Neural cell (in vitro differentiated cells): ENCODE measurements at regions not wholly inside any gene's neighbourhood (a gene's known extent, or its start where the extent isn't known, plus 50 kb on each side); places are given as distances from the start of the nearest gene placed in this dataset.

Experiments used
- H2AFZ ChIP-seq: fragments of 200-600, 300-800 bp; sonication (generic), shearing (Covaris generic); 2 replicates; pipeline ENCODE4 v1.6.0; 2014; ENCODE audit warnings: low read depth, mild to moderate bottlenecking, antibody characterized with exemption, low read length, moderate library complexity
- H3F3A ChIP-seq: fragments of 200-600 bp; shearing (Covaris generic); 2 replicates; pipeline ENCODE4 v1.6.1; 2016; ENCODE audit warnings: mild to moderate bottlenecking, moderate library complexity, mixed read lengths, antibody characterized with exemption, low read length; ENCODE audit not compliant: insufficient read depth, poor library complexity, severe bottlenecking
- H3K27ac ChIP-seq: fragments of 200-600, 300-800 bp; sonication (generic), shearing (Covaris generic); 2 replicates; pipeline ENCODE4 v1.5.1; 2014; ENCODE audit warnings: mild to moderate bottlenecking, low read length, moderate library complexity
- H3K27me3 ChIP-seq: fragments of 300-800, 200-600 bp; sonication (generic), shearing (Covaris generic); 2 replicates; pipeline ENCODE4 v1.6.0; 2014; ENCODE audit warnings: mild to moderate bottlenecking, low read depth, low read length, moderate library complexity; ENCODE audit not compliant: insufficient read depth
- H3K36me3 ChIP-seq: fragments of 300-800, 200-600 bp; sonication (generic), shearing (Covaris generic); 2 replicates; pipeline ENCODE4 v1.5.1; 2014; ENCODE audit warnings: mild to moderate bottlenecking, antibody characterized with exemption, low read length, moderate library complexity; ENCODE audit not compliant: insufficient read depth
- H3K4me2 ChIP-seq: fragments of 300-800, 200-600 bp; sonication (generic), shearing (Covaris generic); 2 replicates; pipeline ENCODE4 v1.6.0; 2014; ENCODE audit warnings: mild to moderate bottlenecking, low read length
- H3K4me3 ChIP-seq: fragments of 300-800, 200-600 bp; sonication (generic), shearing (Covaris generic); 2 replicates; pipeline ENCODE4 v1.5.1; 2014; ENCODE audit warnings: mild to moderate bottlenecking, low read length, moderate library complexity
- H3K79me2 ChIP-seq: fragments of 200-600 bp; shearing (Covaris generic); replicated peaks from 2 replicates; pipeline ENCODE4 v1.6.0; 2014; ENCODE audit warnings: mild to moderate bottlenecking, low read length, moderate library complexity; ENCODE audit not compliant: insufficient read depth
- H3K9ac ChIP-seq: fragments of 300-800, 200-600 bp; sonication (generic), shearing (Covaris generic); 2 replicates; pipeline ENCODE4 v1.6.1; 2016; ENCODE audit warnings: mild to moderate bottlenecking, low read length, mixed read lengths
- H3K9me2 ChIP-seq: fragments of 200-600 bp; shearing (Covaris generic); 2 replicates; pipeline ENCODE4 v1.6.1; 2016; ENCODE audit warnings: mild to moderate bottlenecking, low read length, mixed read lengths; ENCODE audit not compliant: insufficient read depth
- H3K9me3 ChIP-seq: fragments of 200-600, 300-800 bp; sonication (generic), shearing (Covaris generic); 2 replicates; pipeline ENCODE4 v1.6.1; 2016; ENCODE audit warnings: mild to moderate bottlenecking, mixed run types, low read length, moderate library complexity, mixed read lengths
- H4K20me1 ChIP-seq: fragments of 200-600 bp; shearing (Covaris generic); 2 replicates; pipeline ENCODE4 v1.6.1; 2016; ENCODE audit warnings: mild to moderate bottlenecking, mixed run types; ENCODE audit not compliant: insufficient read depth
- CTCF ChIP-seq: fragments of 450-650 bp; IDR thresholded peaks from 2 replicates; pipeline ENCODE4 v1.5.1; 2014; ENCODE audit warnings: antibody characterized with exemption, mild to moderate bottlenecking, moderate library complexity; ENCODE audit not compliant: poor library complexity, severe bottlenecking
- EP300 ChIP-seq: fragments of 450-650 bp; conservative IDR thresholded peaks from 2 replicates; pipeline ENCODE4 v1.6.1; 2014; ENCODE audit warnings: antibody characterized with exemption, mild to moderate bottlenecking, moderate library complexity; ENCODE audit not compliant: poor library complexity, severe bottlenecking
- EZH2 ChIP-seq: fragments of 200-600, 300-800 bp; shearing (Covaris generic), sonication (generic); IDR thresholded peaks from 2 replicates; pipeline ENCODE4 v1.6.1; 2014; ENCODE audit warnings: antibody characterized with exemption, low read length, borderline replicate concordance, mild to moderate bottlenecking; ENCODE audit not compliant: insufficient read depth, poor library complexity, severe bottlenecking
- MXI1 ChIP-seq: fragments of 450-650 bp; conservative IDR thresholded peaks from 2 replicates; pipeline ENCODE4 v1.6.1; 2014; ENCODE audit warnings: antibody characterized with exemption, mild to moderate bottlenecking; ENCODE audit not compliant: poor library complexity, severe bottlenecking
- POLR2AphosphoS5 ChIP-seq: IDR thresholded peaks from 2 replicates; pipeline ENCODE4 v1.6.1; 2012
- RAD21 ChIP-seq: fragments of 450-650 bp; conservative IDR thresholded peaks from 2 replicates; pipeline ENCODE4 v1.6.1; 2014; ENCODE audit warnings: antibody characterized with exemption, mild to moderate bottlenecking, moderate library complexity
- REST ChIP-seq: IDR thresholded peaks from 2 replicates; pipeline ENCODE4 v1.6.1; 2012; ENCODE audit warnings: borderline replicate concordance
- SMC3 ChIP-seq: fragments of 450-650 bp; conservative IDR thresholded peaks from 2 replicates; pipeline ENCODE4 v1.6.1; 2014; ENCODE audit warnings: antibody characterized with exemption, mild to moderate bottlenecking, moderate library complexity; ENCODE audit not compliant: poor library complexity
- TAF1 ChIP-seq: IDR thresholded peaks from 2 replicates; pipeline ENCODE4 v1.6.1; 2012; ENCODE audit warnings: low read depth

- no peak overlapping the region for H3K4me2 ChIP-seq
- H3K27ac ChIP-seq: no peak overlapping the region
- H2AFZ ChIP-seq: no peak overlapping the region
- no peaks in the 10 kb centered on the region for H3K79me2 ChIP-seq
- H3K9me2 ChIP-seq: no peaks in the 10 kb centered on the region
- no peaks in the 10 kb centered on the region for H3K9me3 ChIP-seq
- TF ChIP-seq EP300 (no peak), RAD21 (no peak), TAF1 (no peak)
- no peak overlapping the region for H3K9ac ChIP-seq
- H3K4me3 ChIP-seq: no peak overlapping the region
- no peaks in the 10 kb centered on the region for H4K20me1 ChIP-seq
- H3F3A ChIP-seq: no peaks in the 10 kb centered on the region
- no peaks in the 10 kb centered on the region for H3K27me3 ChIP-seq
- no peaks in the 10 kb centered on the region for H3K36me3 ChIP-seq
These were observed 293.4 kb upstream of the MEX3C start for GRCh38 chr18:51490860-51491259.

DNA sequence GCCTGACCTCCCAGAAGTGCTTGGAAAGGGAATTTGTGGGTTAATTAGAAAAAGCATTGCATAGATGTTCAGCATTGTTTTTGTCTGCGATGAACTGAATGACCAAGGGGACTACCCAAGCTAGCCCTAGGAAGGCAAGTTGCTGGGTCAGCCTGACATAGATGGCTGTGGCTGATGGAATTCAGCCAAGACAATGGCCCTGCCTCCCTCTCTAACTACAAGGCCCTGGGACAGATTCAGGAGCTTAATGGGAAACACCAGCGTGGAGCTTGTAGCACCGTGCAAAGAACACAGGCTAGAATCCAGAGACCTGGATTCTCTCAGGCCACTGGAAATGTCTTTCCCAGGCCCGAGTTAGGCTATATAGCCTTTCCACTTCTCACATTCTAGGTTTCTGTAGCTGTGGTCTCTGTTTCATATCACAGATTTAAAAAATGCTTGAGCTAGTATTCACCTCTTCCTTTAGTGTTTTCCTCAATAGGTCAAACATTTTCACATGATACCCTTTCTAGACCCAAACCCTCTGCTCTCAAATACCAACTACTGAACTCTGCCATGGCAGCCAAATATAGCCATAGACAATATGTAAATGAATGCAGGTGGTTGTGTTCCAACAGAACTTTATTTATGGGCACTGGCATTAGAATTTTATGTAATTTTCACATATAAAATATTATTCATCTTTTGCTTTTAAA lies 294.3 kb upstream of the MEX3C start:
- no peaks in the 10 kb centered on the region for H3K27me3 ChIP-seq
- no peaks in the 10 kb centered on the region for H3F3A ChIP-seq
- no peak for TF ChIP-seq RAD21
- TF ChIP-seq EP300: no peak
- TF ChIP-seq TAF1: no peak
- no peak for TF ChIP-seq CTCF
- TF ChIP-seq POLR2AphosphoS5: no peak
- TF ChIP-seq MXI1: no peak
- TF ChIP-seq REST: no peak
- TF ChIP-seq SMC3: no peak
- no peak for TF ChIP-seq EZH2
- H4K20me1 ChIP-seq: no peaks in the 10 kb centered on the region
- no peak overlapping the region for H3K4me3 ChIP-seq
- no peaks in the 10 kb centered on the region for H3K9me2 ChIP-seq
- H3K9ac ChIP-seq: no peak overlapping the region
- H3K4me2 ChIP-seq: no peak overlapping the region
- no peaks in the 10 kb centered on the region for H3K36me3 ChIP-seq
- H2AFZ ChIP-seq: no peak overlapping the region
- no peak overlapping the region for H3K27ac ChIP-seq
- no peaks in the 10 kb centered on the region for H3K9me3 ChIP-seq
- no peaks in the 10 kb centered on the region for H3K79me2 ChIP-seq
